MM.1S (cell line): ENCODE measurements at regions not wholly inside any gene's neighbourhood (a gene's known extent, or its start where the extent isn't known, plus 50 kb on each side); places are given as distances from the start of the nearest gene placed in this dataset.

Experiments used
- DNase-seq: peaks from one replicate; pipeline ENCODE4 v3.0.0-alpha.2; 2015
- H2AFZ ChIP-seq: fragments of 300-600 bp; sonication (generic); 2 replicates; pipeline ENCODE4 v1.6.0; 2016; ENCODE audit warnings: antibody characterized with exemption, low read length
- H3F3A ChIP-seq: fragments of 300-600 bp; sonication (generic); 2 replicates; pipeline ENCODE4 v1.6.1; 2016; ENCODE audit warnings: mild to moderate bottlenecking, antibody characterized with exemption, low read length, moderate library complexity, mixed read lengths; ENCODE audit not compliant: insufficient read depth
- H3K27ac ChIP-seq: fragments of 300-600 bp; sonication (generic); 2 replicates; pipeline ENCODE4 v1.5.1; 2016; ENCODE audit warnings: mild to moderate bottlenecking, low read length
- H3K27me3 ChIP-seq: fragments of 300-600 bp; sonication (generic); replicated peaks from 2 replicates; pipeline ENCODE4 v1.6.0; 2016; ENCODE audit warnings: low read length; ENCODE audit not compliant: insufficient read depth
- H3K36me3 ChIP-seq: fragments of 300-600 bp; sonication (generic); replicated peaks from 2 replicates; pipeline ENCODE4 v1.6.1; 2016; ENCODE audit warnings: mild to moderate bottlenecking, low read length, mixed read lengths; ENCODE audit not compliant: insufficient read depth
- H3K4me1 ChIP-seq: fragments of 300-600 bp; sonication (generic); 2 replicates; pipeline ENCODE4 v1.6.1; 2016; ENCODE audit warnings: low read length, mixed read lengths
- H3K4me2 ChIP-seq: fragments of 300-600 bp; sonication (generic); 2 replicates; pipeline ENCODE4 v1.6.0; 2016; ENCODE audit warnings: low read depth, low read length
- H3K4me3 ChIP-seq: fragments of 300-600 bp; sonication (generic); 2 replicates; pipeline ENCODE4 v1.5.1; 2016; ENCODE audit warnings: low read length, mixed read lengths
- H3K79me2 ChIP-seq: fragments of 300-600 bp; sonication (generic); 2 replicates; pipeline ENCODE4 v1.6.1; 2016; ENCODE audit warnings: mixed run types, low read length, mixed read lengths
- H3K9ac ChIP-seq: fragments of 300-600 bp; sonication (generic); 2 replicates; pipeline ENCODE4 v1.6.1; 2016; ENCODE audit warnings: low read length, mixed read lengths
- H3K9me2 ChIP-seq: fragments of 300-600 bp; sonication (generic); replicated peaks from 2 replicates; pipeline ENCODE4 v1.6.1; 2016; ENCODE audit warnings: mild to moderate bottlenecking, low read length, mixed read lengths; ENCODE audit not compliant: insufficient read depth
- H3K9me3 ChIP-seq: fragments of 300-600 bp; sonication (generic); replicated peaks from 2 replicates; pipeline ENCODE4 v1.6.1; 2016; ENCODE audit warnings: mild to moderate bottlenecking, low read length, mixed read lengths; ENCODE audit not compliant: insufficient read depth
- H4K20me1 ChIP-seq: fragments of 300-600 bp; sonication (generic); 2 replicates; pipeline ENCODE4 v1.6.1; 2016; ENCODE audit warnings: mild to moderate bottlenecking, low read length, moderate library complexity, mixed read lengths; ENCODE audit not compliant: insufficient read depth
- EZH2 ChIP-seq: fragments of 300-600 bp; sonication (generic); optimal IDR thresholded peaks from 2 replicates; pipeline ENCODE3; 2017; ENCODE audit warnings: low read depth, mild to moderate bottlenecking, antibody characterized with exemption, low read length, mixed read lengths
- EZH2phosphoT487 ChIP-seq: fragments of 300-600 bp; sonication (generic); IDR thresholded peaks from 2 replicates; pipeline ENCODE4 v1.6.1; 2018; ENCODE audit warnings: antibody characterized with exemption, low read length
- TF ChIP-seq, protein P1 (sequence below): fragments of 300-600 bp; sonication (generic); IDR thresholded peaks from 2 replicates; pipeline ENCODE4 v1.5.1; 2016; ENCODE audit warnings: antibody characterized with exemption, low read length, mixed read lengths

GRCh38 chr7:42452356-42452755, 215.3 kb upstream of the GLI3 start:
- H3K27ac ChIP-seq: no peak overlapping the region
- no peak overlapping the region for H2AFZ ChIP-seq
- DNase-seq: no peak
- H3K9me2 ChIP-seq: no peaks in the 10 kb centered on the region
- TF ChIP-seq EZH2 (no peak), EZH2phosphoT487 (no peak)
- TF ChIP-seq, protein P1, sequence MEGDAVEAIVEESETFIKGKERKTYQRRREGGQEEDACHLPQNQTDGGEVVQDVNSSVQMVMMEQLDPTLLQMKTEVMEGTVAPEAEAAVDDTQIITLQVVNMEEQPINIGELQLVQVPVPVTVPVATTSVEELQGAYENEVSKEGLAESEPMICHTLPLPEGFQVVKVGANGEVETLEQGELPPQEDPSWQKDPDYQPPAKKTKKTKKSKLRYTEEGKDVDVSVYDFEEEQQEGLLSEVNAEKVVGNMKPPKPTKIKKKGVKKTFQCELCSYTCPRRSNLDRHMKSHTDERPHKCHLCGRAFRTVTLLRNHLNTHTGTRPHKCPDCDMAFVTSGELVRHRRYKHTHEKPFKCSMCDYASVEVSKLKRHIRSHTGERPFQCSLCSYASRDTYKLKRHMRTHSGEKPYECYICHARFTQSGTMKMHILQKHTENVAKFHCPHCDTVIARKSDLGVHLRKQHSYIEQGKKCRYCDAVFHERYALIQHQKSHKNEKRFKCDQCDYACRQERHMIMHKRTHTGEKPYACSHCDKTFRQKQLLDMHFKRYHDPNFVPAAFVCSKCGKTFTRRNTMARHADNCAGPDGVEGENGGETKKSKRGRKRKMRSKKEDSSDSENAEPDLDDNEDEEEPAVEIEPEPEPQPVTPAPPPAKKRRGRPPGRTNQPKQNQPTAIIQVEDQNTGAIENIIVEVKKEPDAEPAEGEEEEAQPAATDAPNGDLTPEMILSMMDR: no peak
- H3K27me3 ChIP-seq: no peaks in the 10 kb centered on the region
- H3F3A ChIP-seq: no peaks in the 10 kb centered on the region
- no peak overlapping the region for H3K4me3 ChIP-seq
- H3K79me2 ChIP-seq: no peaks in the 10 kb centered on the region
- H3K4me1 ChIP-seq: no peaks in the 10 kb centered on the region
- no peaks in the 10 kb centered on the region for H4K20me1 ChIP-seq
- no peaks in the 10 kb centered on the region for H3K9me3 ChIP-seq
- no peak overlapping the region for H3K9ac ChIP-seq
- H3K4me2 ChIP-seq: no peak overlapping the region
- H3K36me3 ChIP-seq: no peaks in the 10 kb centered on the region

DNA sequence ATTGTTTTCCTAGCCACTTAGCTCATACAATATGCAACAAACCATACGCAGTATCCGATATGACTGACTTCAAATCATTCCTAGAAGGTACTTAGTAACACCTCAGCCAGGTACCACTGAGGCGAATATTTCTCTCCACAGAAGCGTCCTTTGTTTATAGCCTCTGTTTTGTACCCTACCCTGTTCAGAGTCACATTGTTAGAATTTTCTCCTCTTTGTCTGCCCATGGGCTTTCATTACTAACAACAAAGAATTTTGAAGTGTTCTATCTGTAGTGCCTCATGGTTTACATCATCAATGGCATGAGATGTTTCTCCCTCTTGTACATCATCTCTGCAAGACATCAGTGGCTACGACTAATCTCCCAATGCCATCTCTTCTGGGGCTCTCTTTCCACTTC, 212.4 kb upstream of the GLI3 start:
- no peak overlapping the region for H3K4me3 ChIP-seq
- TF ChIP-seq EZH2phosphoT487 (no peak), EZH2 (no peak)
- TF ChIP-seq, protein P1: no peak
- no peak overlapping the region for H3K4me2 ChIP-seq
- H3K27me3 ChIP-seq: no peaks in the 10 kb centered on the region
- H3K9ac ChIP-seq: no peak overlapping the region
- no peak overlapping the region for H3K27ac ChIP-seq
- no peak for DNase-seq
- no peaks in the 10 kb centered on the region for H3K9me3 ChIP-seq
- no peaks in the 10 kb centered on the region for H3K4me1 ChIP-seq
- H3F3A ChIP-seq: no peaks in the 10 kb centered on the region
- H2AFZ ChIP-seq: no peak overlapping the region
- H3K9me2 ChIP-seq: no peaks in the 10 kb centered on the region
- H3K79me2 ChIP-seq: no peaks in the 10 kb centered on the region
- H4K20me1 ChIP-seq: no peaks in the 10 kb centered on the region
- no peaks in the 10 kb centered on the region for H3K36me3 ChIP-seq

DNA sequence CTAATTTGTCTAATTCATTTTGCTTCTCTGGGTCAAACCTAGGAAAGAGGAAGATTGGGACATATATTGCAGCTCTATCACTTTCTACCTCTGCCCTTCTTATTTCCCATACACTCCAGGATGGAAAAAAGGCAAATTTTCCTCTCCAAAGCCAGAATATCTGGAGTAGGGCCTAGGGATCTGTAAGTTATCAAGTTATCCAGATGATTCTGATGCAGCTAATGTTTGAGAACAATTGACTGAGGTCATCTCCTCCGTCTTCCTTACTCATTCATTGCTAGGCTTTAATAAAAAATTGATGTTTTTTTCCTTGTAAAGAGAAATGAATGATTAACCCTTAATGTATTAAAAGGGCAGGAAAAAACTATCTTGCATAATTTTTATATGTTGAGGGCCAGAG, 211.9 kb upstream of the GLI3 start:
- no peak overlapping the region for H3K4me2 ChIP-seq
- no peak overlapping the region for H3K9ac ChIP-seq
- no peak for TF ChIP-seq EZH2
- no peak for TF ChIP-seq EZH2phosphoT487
- TF ChIP-seq, protein P1: no peak
- H3K27me3 ChIP-seq: no peaks in the 10 kb centered on the region
- H3K79me2 ChIP-seq: no peaks in the 10 kb centered on the region
- no peaks in the 10 kb centered on the region for H4K20me1 ChIP-seq
- no peaks in the 10 kb centered on the region for H3K36me3 ChIP-seq
- no peak overlapping the region for H3K27ac ChIP-seq
- H3K9me3 ChIP-seq: no peaks in the 10 kb centered on the region
- H3K4me3 ChIP-seq: no peak overlapping the region
- DNase-seq: no peak
- H3K4me1 ChIP-seq: no peaks in the 10 kb centered on the region
- H3F3A ChIP-seq: no peaks in the 10 kb centered on the region
- no peaks in the 10 kb centered on the region for H3K9me2 ChIP-seq
- H2AFZ ChIP-seq: no peak overlapping the region
